Neural cell (in vitro differentiated cells): ENCODE measurements at regions not wholly inside any gene's neighbourhood (a gene's known extent, or its start where the extent isn't known, plus 50 kb on each side); places are given as distances from the start of the nearest gene placed in this dataset.

Experiments used
- CTCF ChIP-seq: fragments of 450-650 bp; IDR thresholded peaks from 2 replicates; pipeline ENCODE4 v1.5.1; 2014; ENCODE audit warnings: antibody characterized with exemption, mild to moderate bottlenecking, moderate library complexity; ENCODE audit not compliant: poor library complexity, severe bottlenecking
- EZH2 ChIP-seq: fragments of 200-600, 300-800 bp; shearing (Covaris generic), sonication (generic); IDR thresholded peaks from 2 replicates; pipeline ENCODE4 v1.6.1; 2014; ENCODE audit warnings: antibody characterized with exemption, low read length, borderline replicate concordance, mild to moderate bottlenecking; ENCODE audit not compliant: insufficient read depth, poor library complexity, severe bottlenecking
- MXI1 ChIP-seq: fragments of 450-650 bp; conservative IDR thresholded peaks from 2 replicates; pipeline ENCODE4 v1.6.1; 2014; ENCODE audit warnings: antibody characterized with exemption, mild to moderate bottlenecking; ENCODE audit not compliant: poor library complexity, severe bottlenecking
- POLR2AphosphoS5 ChIP-seq: IDR thresholded peaks from 2 replicates; pipeline ENCODE4 v1.6.1; 2012
- RAD21 ChIP-seq: fragments of 450-650 bp; conservative IDR thresholded peaks from 2 replicates; pipeline ENCODE4 v1.6.1; 2014; ENCODE audit warnings: antibody characterized with exemption, mild to moderate bottlenecking, moderate library complexity
- TAF1 ChIP-seq: IDR thresholded peaks from 2 replicates; pipeline ENCODE4 v1.6.1; 2012; ENCODE audit warnings: low read depth

- no peak for TF ChIP-seq MXI1
- no peak for TF ChIP-seq CTCF
- no peak for TF ChIP-seq POLR2AphosphoS5
- no peak for TF ChIP-seq TAF1
- TF ChIP-seq RAD21 = no peak
- no peak for TF ChIP-seq EZH2
These were observed 201.5 kb upstream of the ITGA4 start for GRCh38 chr2:181255651-181256050.
